Lower leg skin (tissue), 4 donors: ENCODE measurements at regions not wholly inside any gene's neighbourhood (a gene's known extent, or its start where the extent isn't known, plus 50 kb on each side); places are given as distances from the start of the nearest gene placed in this dataset.

ENCODE experiments used
- DNase-seq, 2 donors: peaks; one replicate each; pipeline ENCODE4 v3.0.0-alpha.2; 2019; ENCODE audit warnings: low spot score in 2 of 2
- H3K4me3 ChIP-seq: fragments of 200-600 bp; sonication (generic); 2 replicates; pipeline ENCODE4 v1.5.1; 2017; ENCODE audit warnings: mild to moderate bottlenecking, low read depth; ENCODE audit not compliant: poor library complexity, severe bottlenecking
- CTCF ChIP-seq, 3 donors: fragments of 450-650 bp; IDR thresholded peaks; one replicate each; pipeline ENCODE4 v1.5.1; 2016; ENCODE audit warnings: antibody characterized with exemption in 3 of 3, mild to moderate bottlenecking in 3 of 3, moderate library complexity in 2 of 3
- POLR2A ChIP-seq, 2 donors: fragments of 450-650 bp; IDR thresholded peaks; one replicate each; pipeline ENCODE4 v1.6.1; 2016 to 2017; ENCODE audit warnings: antibody characterized with exemption in 2 of 2, mild to moderate bottlenecking in 1 of 2, moderate library complexity in 1 of 2
- WGBS, 2 donors: methylation state at CpG; one replicate each; pipeline ENCODE4 v1.1.5; 2018; 5-methylcytosine and 5-hydroxymethylcytosine counted together
- intact Hi-C: fragments of 100-400 bp; cut with DNase I; formaldehyde crosslinking; loops from one replicate; pipeline ENCODE4 v1.15.0; 2023; ENCODE audit warnings: low total_unique reads

- intact Hi-C loops, result no loop called here
- WGBS, 2 donors, result 83 to 85% methylated on average over 10 of the region's 10 CpGs
- DNase-seq, result no peak
- H3K4me3 ChIP-seq, result no peak overlapping the region
- TF ChIP-seq POLR2A (IDR thresholded peaks at IDR 0.05), result no peak
- no peak for TF ChIP-seq CTCF (IDR thresholded peaks at IDR 0.05)
Measured at GRCh38 chr6:170207586-170208181, 83.2 kb downstream of the DLL1 start.

GRCh38 chr6:170206851-170207431 lies 83.9 kb downstream of the DLL1 start:
- no peak for DNase-seq
- no peak overlapping the region for H3K4me3 ChIP-seq
- intact Hi-C loops, result no loop called here
- TF ChIP-seq CTCF (IDR thresholded peaks at IDR 0.05) (no peak), POLR2A (IDR thresholded peaks at IDR 0.05) (no peak)
- WGBS, 2 donors, result 86 to 93% methylated on average over 5 to 10 of the region's 10 CpGs

GRCh38 chr6:170206317-170206621 lies 84.6 kb downstream of the DLL1 start:
- TF ChIP-seq CTCF (IDR thresholded peaks at IDR 0.05) (no peak), POLR2A (IDR thresholded peaks at IDR 0.05) (no peak)
- H3K4me3 ChIP-seq, result no peak overlapping the region
- intact Hi-C loops, result no loop called here
- no peak for DNase-seq
- 69 to 90% methylated on average over 4 of the region's 4 CpGs for WGBS, 2 donors

GRCh38 chr6:170205534-170206316 lies 85.2 kb downstream of the DLL1 start:
- intact Hi-C loops, result no loop called here
- no peak overlapping the region for H3K4me3 ChIP-seq
- no peak for DNase-seq
- WGBS, 2 donors, result 75 to 76% methylated on average over 14 of the region's 14 CpGs
- TF ChIP-seq CTCF (IDR thresholded peaks at IDR 0.05) (no peak), POLR2A (IDR thresholded peaks at IDR 0.05) (no peak)

- WGBS, 2 donors, result 72 to 80% methylated on average over 6 of the region's 6 CpGs
- intact Hi-C loops, result no loop called here
- DNase-seq, result no peak
- no peak for TF ChIP-seq CTCF (IDR thresholded peaks at IDR 0.05)
- TF ChIP-seq POLR2A (IDR thresholded peaks at IDR 0.05), result no peak
- no peak overlapping the region for H3K4me3 ChIP-seq
Measured at GRCh38 chr6:170205126-170205525, 85.8 kb downstream of the DLL1 start.
